GM19397 (cell line): ENCODE measurements at regions not wholly inside any gene's neighbourhood (a gene's known extent, or its start where the extent isn't known, plus 50 kb on each side); places are given as distances from the start of the nearest gene placed in this dataset.
"Not testable (repeated sequence)": the region's sequence is repeated elsewhere in the genome, so short reads cannot be mapped to it uniquely, and the experiment has no call there.

Source experiments
- ATAC-seq: cut with Tn5 transposase; IDR thresholded peaks from one replicate; pipeline ENCODE4 v1.9.1; 2021; ENCODE audit warnings: mild to moderate bottlenecking, moderate library complexity; ENCODE audit not compliant: unreplicated experiment

DNA sequence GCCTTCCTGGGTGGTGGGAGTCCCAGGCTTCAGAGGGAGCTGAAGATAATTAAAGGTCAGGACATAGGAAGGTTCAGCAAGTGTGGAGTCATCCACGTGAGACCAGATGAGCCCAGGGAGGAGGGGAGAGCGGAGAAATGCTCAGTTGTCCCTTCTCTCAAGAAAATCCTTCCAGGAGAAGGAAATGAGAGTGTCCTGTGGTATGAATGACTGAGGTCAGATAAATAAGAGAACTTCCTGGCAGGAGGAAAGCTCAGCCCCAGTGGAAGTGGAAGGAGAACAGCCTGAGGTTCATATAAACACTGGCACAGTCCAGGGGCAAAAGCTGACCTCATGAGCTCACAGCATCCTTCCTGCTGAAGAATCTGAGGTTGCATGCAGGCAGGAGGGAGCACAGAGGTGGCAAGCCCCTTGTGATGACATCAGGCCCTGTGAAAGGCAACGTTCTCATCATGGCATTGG, 97.6 kb downstream of the NAV1 start:
- ATAC-seq = no peak

DNA sequence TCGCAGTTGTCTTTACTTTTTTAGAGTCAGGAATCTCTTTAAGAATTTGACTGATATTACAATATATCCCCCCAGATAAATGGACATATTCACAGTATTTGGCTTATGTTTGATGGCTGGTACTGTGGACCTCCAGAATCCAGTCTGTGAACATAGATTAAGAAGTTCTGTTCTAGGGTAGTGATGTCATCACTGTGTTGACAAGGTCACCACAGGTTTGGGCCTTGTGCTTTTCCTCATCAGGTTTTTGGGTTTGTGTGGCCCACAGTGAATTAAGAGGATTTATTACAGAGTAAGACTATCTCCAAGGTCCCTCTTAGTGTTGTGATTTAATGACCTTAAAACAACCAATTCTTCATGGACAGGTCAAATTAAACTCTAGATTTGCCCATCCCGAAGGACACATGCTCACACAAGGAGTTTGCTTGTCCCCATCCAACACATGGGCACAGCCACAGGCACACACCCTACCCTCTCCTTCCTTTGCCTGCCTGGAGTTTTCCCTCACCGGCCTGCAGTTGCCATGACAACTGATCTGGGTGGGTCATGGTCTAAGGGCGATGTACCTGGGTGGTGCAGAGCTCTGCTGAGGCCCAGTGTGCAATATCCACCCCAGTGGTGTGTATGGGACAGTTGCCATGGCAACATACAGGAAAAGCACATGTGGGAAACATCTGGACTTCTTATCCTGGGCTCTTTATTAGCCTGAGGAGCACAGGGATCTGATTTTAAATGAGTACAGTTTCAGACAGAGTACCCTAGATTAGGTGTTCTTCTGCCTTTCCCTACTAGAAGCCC, 98.6 kb downstream of the NAV1 start:
- no peak for ATAC-seq

DNA sequence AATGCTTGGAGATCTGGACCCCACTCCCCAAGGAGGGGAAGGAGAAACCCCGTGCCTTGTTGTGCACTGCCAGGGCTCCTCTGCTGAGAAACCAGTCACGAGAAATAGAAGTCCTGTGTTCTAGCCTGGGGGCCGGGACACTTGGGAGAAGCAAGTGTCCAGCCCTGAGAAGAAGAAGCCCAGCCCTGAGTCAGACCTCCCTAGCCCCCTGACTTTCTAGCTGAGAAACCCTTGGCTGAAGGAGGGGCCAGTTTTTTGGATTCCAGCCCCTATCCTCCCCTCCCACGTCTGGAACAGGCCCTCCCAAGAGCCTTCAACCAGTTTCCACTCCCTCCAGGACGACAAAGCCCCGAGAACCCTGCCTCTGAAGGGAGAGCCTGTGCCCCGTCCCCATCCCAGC, 100.5 kb downstream of the NAV1 start:
- no peak for ATAC-seq

DNA sequence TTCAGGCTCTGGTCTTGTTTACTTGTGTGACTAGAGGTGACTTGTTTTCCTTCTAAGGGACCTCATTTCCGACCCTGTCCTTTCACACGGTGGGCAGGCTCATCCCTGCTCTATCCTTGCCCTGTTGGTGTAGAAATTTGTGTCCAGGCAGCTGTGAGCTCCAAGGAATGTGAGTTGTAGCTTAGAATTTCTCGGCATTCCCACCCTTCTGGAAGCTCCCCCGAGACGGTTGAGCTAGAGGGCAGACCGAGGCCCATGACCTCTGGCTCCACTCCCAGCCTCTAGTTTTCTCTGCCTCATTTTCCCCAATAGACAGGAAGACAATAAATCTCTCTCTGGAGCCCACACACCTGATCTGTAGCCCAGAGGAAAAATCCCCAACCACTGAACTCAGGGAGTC, 100.9 kb downstream of the NAV1 start:
- no peak for ATAC-seq

DNA sequence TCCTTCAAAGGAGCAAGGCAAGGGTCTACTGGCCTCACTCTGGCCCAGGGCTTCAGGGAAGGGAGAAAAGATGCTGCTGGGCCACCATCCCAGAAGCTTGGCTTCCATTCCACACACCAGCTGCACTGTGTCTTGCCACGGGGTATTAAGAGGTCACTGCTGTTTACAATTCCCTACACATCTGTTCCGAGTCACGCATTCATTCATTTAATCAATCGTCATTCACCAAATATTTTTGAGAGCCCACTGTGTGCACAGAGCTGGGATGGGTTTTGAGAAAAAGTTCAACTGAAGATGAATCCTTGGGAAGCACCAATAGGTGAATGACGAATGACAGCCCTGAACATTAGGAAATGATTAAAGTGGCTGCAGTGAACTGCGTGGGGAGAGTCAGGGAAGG, 101.7 kb downstream of the NAV1 start:
- no peak for ATAC-seq

DNA sequence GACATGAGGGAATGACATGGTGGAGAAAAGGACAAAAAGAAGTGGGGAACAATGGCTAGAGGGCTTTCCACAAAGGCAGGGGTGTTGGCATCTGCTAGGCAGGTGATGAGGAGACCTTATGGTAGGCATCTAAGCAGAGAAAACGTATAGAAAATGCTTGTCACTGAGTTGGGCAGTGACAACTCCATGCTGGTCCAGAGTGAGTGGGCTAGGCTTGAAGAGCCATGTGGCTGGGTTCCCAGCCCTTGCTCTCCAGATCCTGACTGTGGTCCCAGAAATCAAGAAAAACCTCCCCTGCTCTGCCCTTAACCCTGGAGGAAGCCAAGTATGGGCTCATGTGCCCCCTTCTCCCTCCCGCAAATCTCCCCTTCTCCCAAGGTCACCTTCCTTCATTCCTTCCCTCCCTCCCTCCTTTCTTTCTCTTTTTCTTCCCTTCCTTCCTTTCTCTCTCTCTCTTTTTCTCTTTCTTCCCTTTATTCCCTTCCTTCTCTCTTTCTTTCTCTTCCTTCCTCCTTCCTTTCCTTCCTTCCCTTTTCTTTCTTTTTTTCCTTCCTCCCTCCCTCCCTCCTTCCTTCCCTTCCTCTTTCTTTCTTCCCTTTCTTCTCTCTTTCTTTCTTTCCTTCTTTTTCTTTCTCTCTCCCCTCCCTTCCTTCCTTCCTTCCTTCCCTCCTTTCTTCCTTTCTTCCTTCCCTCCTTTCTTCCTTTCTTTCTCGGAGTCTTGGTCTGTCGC, 102.8 kb downstream of the NAV1 start:
- no peak for ATAC-seq

DNA sequence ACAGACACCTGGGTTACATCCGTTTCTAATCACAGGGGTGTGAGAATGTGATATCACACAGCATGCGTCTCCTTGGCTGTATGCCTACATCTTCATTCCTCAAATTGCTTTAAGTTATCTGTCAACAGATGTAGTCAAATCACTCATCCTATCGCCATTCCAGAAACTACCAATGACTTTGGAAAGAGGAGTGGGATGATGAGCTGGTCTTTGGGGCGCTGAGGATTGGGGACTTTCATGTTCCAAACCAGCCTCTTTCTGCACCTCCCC, 104.8 kb downstream of the NAV1 start:
- no peak for ATAC-seq

DNA sequence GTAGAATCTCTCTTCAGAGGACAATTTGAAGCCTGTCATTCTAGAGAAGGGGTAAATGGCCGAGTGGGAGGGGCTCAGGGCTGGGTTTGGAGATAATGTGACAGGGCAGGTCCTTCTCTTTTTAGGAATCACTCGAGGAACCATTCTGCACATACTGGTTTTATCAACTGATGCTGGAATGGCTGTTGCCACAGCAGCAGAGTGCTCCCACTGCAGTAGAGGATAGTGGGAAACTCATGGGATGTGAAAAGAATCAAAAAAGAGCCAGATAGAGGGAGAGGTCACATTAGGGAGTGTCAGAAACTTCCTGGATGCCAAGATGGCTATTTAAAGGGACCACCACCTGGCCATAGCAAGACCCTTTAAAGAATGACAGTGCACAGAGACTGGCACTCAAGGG, 105.3 kb downstream of the NAV1 start:
- ATAC-seq = no peak

DNA sequence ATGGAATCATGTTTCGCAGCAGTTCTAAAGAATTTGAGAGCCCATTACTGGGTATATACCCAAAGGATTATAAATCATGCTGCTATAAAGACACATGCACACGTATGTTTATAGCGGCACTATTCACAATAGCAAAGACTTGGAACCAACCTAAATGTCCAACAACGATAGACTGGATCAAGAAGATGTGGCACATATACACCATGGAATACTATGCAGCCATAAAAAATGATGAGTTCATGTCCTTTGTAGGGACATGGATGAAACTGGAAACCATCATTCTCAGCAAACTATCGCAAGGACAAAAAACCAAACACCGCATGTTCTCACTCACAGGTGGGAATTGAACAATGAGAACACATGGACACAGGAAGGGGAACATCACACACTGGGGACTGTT, 106.1 kb downstream of the NAV1 start:
- ATAC-seq = not testable (repeated sequence)

DNA sequence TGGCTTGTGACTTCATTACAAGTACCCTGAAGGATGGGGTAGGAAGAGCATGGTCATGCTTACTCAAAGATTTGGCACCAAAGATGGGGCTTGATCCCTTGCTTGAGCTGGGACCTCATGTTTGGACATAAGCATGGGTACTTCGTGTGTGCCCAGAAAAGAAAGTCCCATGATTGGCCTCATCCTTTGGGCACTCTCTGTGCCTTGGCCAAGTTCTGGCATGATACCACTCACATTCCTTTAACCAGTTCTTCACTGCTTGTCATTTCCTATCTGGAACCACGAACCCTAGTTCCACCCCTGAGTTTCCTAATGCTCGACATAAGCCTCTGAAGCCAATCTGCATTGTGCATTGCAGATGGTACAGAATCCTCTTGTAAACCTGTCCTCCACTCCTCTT, 107.0 kb downstream of the NAV1 start:
- no peak for ATAC-seq

DNA sequence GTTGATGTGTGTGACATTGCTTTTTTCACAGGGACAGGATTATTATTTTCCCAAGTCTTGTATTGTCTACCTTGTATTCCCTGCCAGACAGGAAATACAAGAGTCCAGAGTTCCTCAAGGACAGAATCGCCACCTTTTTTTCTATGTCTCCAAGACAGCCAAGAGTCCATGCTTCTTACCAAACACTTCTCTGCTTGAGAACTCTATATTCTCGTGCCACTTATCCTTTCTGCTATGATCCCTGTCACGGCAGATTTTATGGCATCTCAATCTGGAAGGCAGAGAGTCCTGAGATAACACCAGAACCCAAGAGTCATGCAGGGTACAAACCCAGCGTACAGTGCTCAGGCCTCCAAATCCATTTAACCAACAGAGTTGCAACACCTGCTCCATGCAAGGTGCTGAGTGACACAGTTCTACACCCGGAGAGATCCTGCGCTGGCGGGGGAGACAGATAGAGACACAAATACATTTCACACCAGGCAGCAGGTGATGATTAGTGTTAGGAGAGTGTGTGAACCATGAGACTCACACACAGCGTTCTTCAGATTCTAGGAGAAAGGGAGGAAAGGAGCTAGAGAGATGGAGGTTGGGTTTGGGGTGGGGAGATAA, 107.6 kb downstream of the NAV1 start:
- no peak for ATAC-seq

DNA sequence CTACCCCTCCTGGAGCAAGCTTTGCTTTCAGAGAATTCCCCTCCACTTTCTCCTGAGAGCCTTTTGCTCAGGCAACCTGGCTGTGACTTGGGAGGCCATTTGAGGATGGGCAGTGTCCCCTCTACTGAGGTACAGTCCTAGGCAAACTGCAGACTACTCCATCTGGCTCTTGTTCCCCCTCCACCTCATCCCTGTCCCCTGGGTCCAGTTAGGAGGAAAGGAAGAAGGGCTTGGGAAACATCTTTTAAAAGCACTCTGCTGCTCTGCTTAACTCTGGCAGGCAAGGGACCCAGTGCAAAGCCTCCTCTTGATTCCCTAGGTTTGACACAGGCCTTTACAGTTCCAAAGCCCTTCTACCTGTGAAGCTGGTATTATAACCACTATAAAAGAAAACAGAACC, 108.2 kb downstream of the NAV1 start:
- ATAC-seq = no peak

DNA sequence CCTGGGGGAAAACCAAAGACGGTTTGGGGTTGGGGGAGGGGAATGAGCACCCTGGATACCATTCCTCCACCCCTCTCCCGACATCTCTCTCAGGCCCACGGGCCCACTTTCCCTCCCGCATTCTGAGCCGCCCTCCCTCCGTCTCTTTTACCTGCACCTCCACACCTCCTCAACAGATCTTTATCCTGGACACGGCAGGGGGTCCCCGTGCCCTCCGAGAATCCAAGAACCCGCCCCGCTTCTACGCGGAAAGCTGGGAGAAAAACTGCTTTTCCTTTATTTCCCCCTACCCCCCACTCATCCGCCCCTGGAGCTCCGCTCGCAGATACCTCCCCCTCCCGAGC, 108.8 kb downstream of the NAV1 start:
- ATAC-seq = no peak

DNA sequence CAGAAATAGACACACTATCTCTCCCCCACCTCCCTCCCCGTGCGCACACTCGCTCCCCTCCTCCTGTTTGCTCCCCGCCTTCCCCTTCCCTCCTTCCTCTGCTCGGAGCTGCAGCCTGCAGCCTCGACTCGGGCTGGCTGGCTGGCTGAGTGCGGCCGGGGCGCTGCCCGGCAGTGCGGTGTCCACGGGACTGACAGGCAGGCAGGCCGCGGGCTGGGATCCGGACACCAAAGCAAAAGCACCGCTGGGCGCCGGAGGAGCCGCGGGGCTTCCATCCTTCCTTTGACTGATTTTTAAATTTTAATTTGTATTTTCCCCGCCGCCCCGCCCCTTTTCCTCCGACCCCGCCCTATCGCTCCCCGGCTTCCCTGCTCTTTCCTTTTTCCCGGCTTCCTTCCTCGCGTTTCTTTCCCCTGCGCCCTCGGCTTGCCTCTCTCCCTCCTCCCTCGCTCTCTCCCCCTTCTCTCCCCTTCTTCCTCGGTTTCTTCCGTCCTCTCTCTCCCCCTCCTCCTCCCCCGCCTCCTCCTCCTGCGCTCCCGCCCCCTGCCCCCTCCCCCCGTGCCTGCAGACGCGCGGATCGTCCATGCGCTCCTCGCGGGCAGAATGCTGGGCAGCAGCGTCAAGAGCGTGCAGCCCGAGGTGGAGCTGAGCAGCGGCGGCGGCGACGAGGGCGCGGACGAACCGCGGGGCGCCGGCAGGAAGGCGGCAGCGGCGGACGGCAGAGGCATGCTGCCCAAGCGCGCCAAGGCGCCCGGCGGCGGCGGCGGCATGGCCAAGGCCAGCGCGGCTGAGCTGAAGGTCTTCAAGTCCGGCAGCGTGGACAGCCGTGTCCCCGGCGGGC, 109.4 kb downstream of the NAV1 start:
- no peak for ATAC-seq

DNA sequence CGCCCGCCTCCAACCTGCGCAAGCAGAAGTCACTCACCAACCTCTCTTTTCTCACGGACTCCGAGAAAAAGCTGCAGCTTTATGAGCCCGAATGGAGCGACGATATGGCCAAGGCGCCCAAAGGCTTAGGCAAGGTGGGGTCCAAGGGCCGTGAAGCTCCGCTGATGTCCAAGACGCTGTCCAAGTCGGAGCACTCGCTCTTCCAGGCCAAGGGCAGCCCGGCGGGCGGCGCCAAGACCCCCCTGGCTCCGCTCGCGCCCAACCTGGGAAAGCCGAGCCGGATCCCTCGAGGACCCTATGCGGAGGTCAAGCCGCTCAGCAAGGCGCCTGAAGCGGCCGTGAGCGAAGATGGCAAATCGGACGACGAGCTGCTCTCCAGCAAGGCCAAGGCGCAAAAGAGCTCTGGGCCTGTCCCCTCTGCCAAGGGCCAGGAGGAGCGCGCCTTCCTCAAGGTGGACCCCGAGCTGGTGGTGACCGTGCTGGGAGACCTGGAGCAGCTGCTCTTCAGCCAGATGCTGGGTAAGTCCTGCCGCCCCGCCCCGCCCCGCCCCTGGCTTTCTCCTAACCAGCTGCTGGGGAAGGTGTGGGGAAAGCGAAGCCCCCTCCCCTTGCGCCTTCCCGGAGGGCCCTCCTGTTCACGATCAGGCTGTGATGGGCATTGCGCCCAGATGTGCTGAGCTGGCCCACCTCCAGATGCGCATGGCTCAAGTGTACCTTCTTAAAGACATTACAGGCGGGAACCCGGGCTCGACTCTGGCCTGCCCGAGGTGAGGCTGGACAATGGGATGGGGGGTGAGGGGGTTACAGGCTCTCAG, 110.2 kb downstream of the NAV1 start:
- no peak for ATAC-seq

DNA sequence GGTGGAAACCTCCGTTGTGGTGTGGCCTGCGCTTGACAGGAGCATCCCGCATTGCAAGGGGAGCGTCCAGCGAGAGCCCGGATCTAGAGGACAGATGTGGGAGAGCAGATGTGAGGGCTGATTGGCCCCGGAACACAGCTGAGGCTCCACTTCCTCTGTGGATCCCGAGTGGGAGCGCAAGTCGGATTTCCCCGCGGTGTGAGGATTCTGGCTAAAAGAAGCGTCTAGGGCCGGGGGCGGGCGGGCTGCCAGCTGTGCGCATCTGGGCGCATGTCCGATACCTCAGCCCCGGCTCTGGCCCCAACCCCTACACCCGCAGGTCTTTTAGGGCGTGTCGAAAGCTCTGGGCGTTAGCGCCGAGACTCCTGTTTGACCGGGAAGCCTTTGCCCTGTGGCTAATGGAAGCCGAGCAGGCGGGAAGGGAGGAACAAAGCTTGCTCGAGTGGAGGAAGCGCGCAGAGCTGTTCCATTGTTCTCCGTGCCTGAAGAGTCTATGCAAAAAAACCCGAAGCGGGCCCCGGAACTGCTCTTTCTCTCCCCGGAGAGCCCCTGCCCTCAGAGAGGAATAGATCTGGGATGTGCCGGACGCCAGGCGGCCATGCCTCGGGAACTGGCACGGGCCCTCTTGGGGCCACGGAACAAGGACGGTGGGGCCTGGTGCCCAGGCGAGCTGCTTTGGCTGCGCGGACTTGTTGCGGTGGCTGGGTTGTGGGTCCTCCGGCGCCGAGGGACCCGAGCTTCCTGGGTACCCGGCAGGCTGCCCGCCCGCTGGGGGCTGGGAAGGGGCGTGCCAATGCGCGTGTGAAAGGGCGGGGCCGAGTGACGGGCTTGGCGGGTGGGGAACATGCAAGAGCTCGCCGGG, 111.1 kb downstream of the NAV1 start:
- ATAC-seq = no peak

DNA sequence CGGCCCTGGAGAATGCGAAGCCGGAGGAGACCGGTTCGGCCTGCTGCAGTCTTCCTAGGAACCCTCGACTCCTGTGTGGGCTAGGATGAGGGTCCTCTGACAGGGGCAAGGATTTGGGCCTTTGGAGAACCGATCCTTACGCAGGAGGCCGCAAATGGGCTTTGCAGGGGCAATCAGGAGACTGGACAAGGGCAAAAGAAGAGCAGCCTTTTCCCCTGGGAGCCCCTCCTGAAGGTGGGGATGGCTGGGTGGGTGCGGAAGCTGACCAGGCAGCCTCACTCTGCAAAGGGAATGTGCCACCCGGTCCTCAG, 111.7 kb downstream of the NAV1 start:
- ATAC-seq = no peak

DNA sequence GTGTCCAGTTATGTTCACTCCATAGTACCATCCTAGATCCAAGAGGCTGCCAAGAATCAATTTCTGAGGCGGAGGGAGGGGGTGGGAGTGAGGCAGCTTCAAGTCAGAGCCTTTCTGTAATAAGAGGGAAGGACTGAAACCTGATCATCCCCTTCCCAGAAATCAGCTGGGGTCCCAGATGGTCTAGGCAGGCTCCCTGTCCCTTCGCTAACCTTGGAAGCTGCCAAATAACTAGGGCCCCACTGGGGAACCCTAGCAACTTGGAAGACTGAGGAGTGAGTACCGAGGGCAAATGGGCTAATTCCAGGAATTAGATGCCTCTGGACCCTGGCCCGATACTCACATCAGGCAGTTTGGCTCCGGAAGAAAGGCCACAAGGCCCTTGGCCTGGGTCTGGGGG, 113.3 kb downstream of the NAV1 start:
- ATAC-seq = no peak

DNA sequence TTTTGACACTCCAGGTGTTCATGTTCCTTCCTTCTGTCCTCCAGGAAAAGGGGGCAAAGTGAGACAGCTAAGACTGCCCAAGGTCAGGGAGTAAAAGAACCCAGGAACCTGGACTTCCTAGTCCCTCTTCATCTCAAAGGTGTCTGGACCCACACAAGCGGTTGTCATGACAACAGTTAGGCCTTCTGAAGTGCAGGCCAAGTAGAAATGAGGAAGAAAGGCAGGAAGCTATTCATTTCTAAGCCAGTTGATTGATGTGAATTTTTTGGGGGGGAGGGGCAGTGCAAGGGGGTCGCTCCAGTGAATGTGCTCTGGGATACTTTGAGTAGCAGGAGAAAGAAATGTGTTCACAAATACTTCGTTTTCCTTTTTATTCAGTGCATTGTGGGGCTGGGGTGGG, 114.3 kb downstream of the NAV1 start:
- ATAC-seq = no peak

DNA sequence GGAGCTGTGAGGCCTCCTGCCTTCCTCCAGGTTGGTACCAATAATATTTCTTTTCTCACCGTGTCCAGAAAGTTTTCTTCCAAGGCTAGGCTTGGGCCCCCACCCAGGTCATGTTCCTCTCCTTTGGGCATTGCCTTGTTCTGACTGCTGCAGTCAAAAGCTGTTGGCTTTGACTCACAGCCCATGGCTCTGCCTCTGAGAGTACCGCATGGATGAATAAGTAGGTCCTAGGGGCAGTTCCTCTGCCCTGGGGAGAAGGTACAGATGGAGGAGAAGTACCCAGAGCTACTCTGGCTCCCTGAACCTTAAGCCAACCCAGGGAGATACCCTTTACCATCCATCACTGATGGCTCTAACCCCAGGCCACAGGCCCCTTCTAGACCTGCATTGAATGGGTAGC, 115.0 kb downstream of the NAV1 start:
- ATAC-seq = no peak
